GM23248 (cell line): ENCODE measurements at regions not wholly inside any gene's neighbourhood (a gene's known extent, or its start where the extent isn't known, plus 50 kb on each side); places are given as distances from the start of the nearest gene placed in this dataset.

Experiments
- EZH2 ChIP-seq: fragments of 200-600 bp; sonication (generic); IDR thresholded peaks from 2 replicates; pipeline ENCODE4 v1.6.1; 2018; ENCODE audit warnings: antibody characterized with exemption, mild to moderate bottlenecking; ENCODE audit not compliant: insufficient read depth, poor library complexity, severe bottlenecking
- EZH2phosphoT487 ChIP-seq: fragments of 200-600 bp; sonication (generic); IDR thresholded peaks from 2 replicates; pipeline ENCODE4 v1.6.1; 2018; ENCODE audit warnings: antibody characterized with exemption, moderate library complexity, mild to moderate bottlenecking, low read depth; ENCODE audit not compliant: insufficient read depth

GRCh38 chr4:64582492-64582891 is 173.2 kb upstream of the TECRL start:
- no peak for TF ChIP-seq EZH2phosphoT487
- TF ChIP-seq EZH2: no peak
